Loucy (cell line): ENCODE measurements at regions not wholly inside any gene's neighbourhood (a gene's known extent, or its start where the extent isn't known, plus 50 kb on each side); places are given as distances from the start of the nearest gene placed in this dataset.

ENCODE experiments used
- H2AFZ ChIP-seq: fragments of 200-600 bp; sonication (generic); 2 replicates; pipeline ENCODE4 v1.6.0; 2016; ENCODE audit warnings: antibody characterized with exemption, mild to moderate bottlenecking, low read length, moderate library complexity
- H3F3A ChIP-seq: fragments of 200-600 bp; 2 replicates; pipeline ENCODE4 v1.6.0; 2016; ENCODE audit warnings: antibody characterized with exemption, low read depth, mild to moderate bottlenecking
- H3K27me3 ChIP-seq: fragments of 200-600 bp; sonication (generic); 2 replicates; pipeline ENCODE4 v1.6.1; 2014; ENCODE audit warnings: low read length, mild to moderate bottlenecking; ENCODE audit not compliant: insufficient read depth, poor library complexity, severe bottlenecking
- H3K36me3 ChIP-seq: fragments of 200-600 bp; sonication (generic); 2 replicates; pipeline ENCODE4 v1.6.1; 2016; ENCODE audit warnings: low read length; ENCODE audit not compliant: insufficient read depth
- H3K4me1 ChIP-seq: fragments of 200-600 bp; sonication (generic); 2 replicates; pipeline ENCODE4 v1.5.1; 2014; ENCODE audit warnings: low read length, mild to moderate bottlenecking; ENCODE audit not compliant: insufficient read depth, poor library complexity, severe bottlenecking
- H3K4me2 ChIP-seq: fragments of 200-600 bp; sonication (generic); 2 replicates; pipeline ENCODE4 v1.6.0; 2014; ENCODE audit warnings: antibody characterized with exemption, low read length, low read depth, mild to moderate bottlenecking; ENCODE audit not compliant: poor library complexity, severe bottlenecking
- H3K4me3 ChIP-seq: fragments of 200-600 bp; sonication (generic); 2 replicates; pipeline ENCODE4 v1.5.1; 2014; ENCODE audit warnings: low read length, mild to moderate bottlenecking, mixed read lengths; ENCODE audit not compliant: poor library complexity, severe bottlenecking
- H3K79me2 ChIP-seq: fragments of 200-600 bp; sonication (generic); 2 replicates; pipeline ENCODE4 v1.6.1; 2014; ENCODE audit warnings: low read length; ENCODE audit not compliant: insufficient read depth
- H3K9ac ChIP-seq: fragments of 200-600 bp; sonication (generic); 2 replicates; pipeline ENCODE4 v1.6.0; 2014; ENCODE audit warnings: mild to moderate bottlenecking, low read depth, low read length, moderate library complexity; ENCODE audit not compliant: poor library complexity, severe bottlenecking
- H3K9me2 ChIP-seq: fragments of 200-600 bp; sonication (generic); replicated peaks from 2 replicates; pipeline ENCODE4 v1.6.1; 2016; ENCODE audit warnings: low read depth, low read length, mixed read lengths
- H3K9me3 ChIP-seq: fragments of 200-600 bp; sonication (generic); 2 replicates; pipeline ENCODE4 v1.6.1; 2014; ENCODE audit warnings: mild to moderate bottlenecking, antibody characterized with exemption, low read length, low read depth; ENCODE audit not compliant: insufficient read depth
- H4K20me1 ChIP-seq: fragments of 200-600 bp; sonication (generic); 2 replicates; pipeline ENCODE4 v1.6.0; 2014; ENCODE audit warnings: antibody characterized with exemption, low read length, mild to moderate bottlenecking; ENCODE audit not compliant: insufficient read depth, poor library complexity, severe bottlenecking
- CTCF ChIP-seq: fragments of 200-600 bp; sonication (generic); conservative IDR thresholded peaks from 2 replicates; pipeline ENCODE4 v1.5.1; 2014; ENCODE audit warnings: mild to moderate bottlenecking, antibody characterized with exemption, low read length
- EZH2phosphoT487 ChIP-seq: fragments of 200-600 bp; IDR thresholded peaks from 2 replicates; pipeline ENCODE4 v1.6.1; 2018; ENCODE audit warnings: antibody characterized with exemption, mild to moderate bottlenecking, moderate library complexity, borderline replicate concordance

GRCh38 chr13:67776151-67776550, 546.0 kb upstream of the PCDH9 start:
- Histone ChIP-seq H3K9ac (no peak overlapping the region), H3K27me3 (no peaks in the 10 kb centered on the region), H4K20me1 (no peaks in the 10 kb centered on the region), H3K36me3 (no peaks in the 10 kb centered on the region), H3K79me2 (no peaks in the 10 kb centered on the region), H3K4me2 (no peak overlapping the region), H3K9me3 (no peaks in the 10 kb centered on the region), H2AFZ (no peak overlapping the region), H3K9me2 (no peaks in the 10 kb centered on the region), H3F3A (no peaks in the 10 kb centered on the region), H3K4me3 (no peak overlapping the region), H3K4me1 (no peaks in the 10 kb centered on the region)
- TF ChIP-seq EZH2phosphoT487 (no peak), CTCF (no peak)

- Histone ChIP-seq H2AFZ (no peak overlapping the region), H3K9me2 (no peaks in the 10 kb centered on the region), H3K4me1 (no peaks in the 10 kb centered on the region), H3F3A (no peaks in the 10 kb centered on the region), H3K36me3 (no peaks in the 10 kb centered on the region), H3K27me3 (no peaks in the 10 kb centered on the region), H3K4me3 (no peak overlapping the region), H3K79me2 (no peaks in the 10 kb centered on the region), H3K9ac (no peak overlapping the region), H4K20me1 (no peaks in the 10 kb centered on the region), H3K4me2 (no peak overlapping the region), H3K9me3 (no peaks in the 10 kb centered on the region)
- TF ChIP-seq EZH2phosphoT487 (no peak), CTCF (no peak)
These were observed 545.2 kb upstream of the PCDH9 start for GRCh38 chr13:67775359-67775758.

GRCh38 chr13:67772807-67773453, 542.8 kb upstream of the PCDH9 start:
- no peaks in the 10 kb centered on the region for H3F3A ChIP-seq
- H3K79me2 ChIP-seq: no peaks in the 10 kb centered on the region
- TF ChIP-seq CTCF (no peak), EZH2phosphoT487 (no peak)

More at GRCh38 chr13:67772807-67773453, 542.8 kb upstream of the PCDH9 start:
- H3K36me3 ChIP-seq: no peaks in the 10 kb centered on the region
- H4K20me1 ChIP-seq: no peaks in the 10 kb centered on the region
- H3K9me2 ChIP-seq: no peaks in the 10 kb centered on the region
- H3K4me1 ChIP-seq: no peaks in the 10 kb centered on the region
- H3K4me3 ChIP-seq: no peak overlapping the region
- no peak overlapping the region for H2AFZ ChIP-seq
- H3K27me3 ChIP-seq: no peaks in the 10 kb centered on the region
- H3K4me2 ChIP-seq: no peak overlapping the region
- no peaks in the 10 kb centered on the region for H3K9me3 ChIP-seq
- no peak overlapping the region for H3K9ac ChIP-seq
